Natural killer cell (primary cell): ENCODE measurements at regions not wholly inside any gene's neighbourhood (a gene's known extent, or its start where the extent isn't known, plus 50 kb on each side); places are given as distances from the start of the nearest gene placed in this dataset.

Experiments used
- ATAC-seq, 3 donors: fragments of 150-1000 bp in 2 of 3; fragments of 200-7000 bp in 1 of 3; cut with Tn5 transposase; 1 replicate in 1 of 3; 2 replicates in 2 of 3; pipeline ENCODE4 v1.10.0; 2021; ENCODE audit warnings: mild to moderate bottlenecking in 2 of 3, moderate library complexity in 2 of 3
- DNase-seq, 2 donors: peaks; one replicate each; pipeline versions ENCODE4 v3.0.0 to v3.0.0-alpha.2; 2013 to 2021; ENCODE audit warnings: mixed read lengths in 1 of 2
- H3K27ac ChIP-seq: one replicate; pipeline ENCODE4 v1.5.1; 2013; ENCODE audit warnings: mild to moderate bottlenecking, low read length
- H3K27me3 ChIP-seq: one replicate; pipeline ENCODE4 v1.6.1; 2013; ENCODE audit warnings: low read length; ENCODE audit not compliant: control insufficient read depth, insufficient read depth
- H3K36me3 ChIP-seq: one replicate; pipeline ENCODE4 v1.6.1; 2013; ENCODE audit warnings: low read length; ENCODE audit not compliant: control insufficient read depth, insufficient read depth
- H3K4me1 ChIP-seq: one replicate; pipeline ENCODE4 v1.6.1; 2013; ENCODE audit warnings: low read length; ENCODE audit not compliant: control insufficient read depth, insufficient read depth
- H3K4me3 ChIP-seq: one replicate; pipeline ENCODE4 v1.5.1; 2013; ENCODE audit warnings: low read length
- H3K9me3 ChIP-seq: one replicate; pipeline ENCODE4 v1.6.1; 2013; ENCODE audit warnings: low read length; ENCODE audit not compliant: control insufficient read depth, insufficient read depth
- H3K27ac Mint-ChIP-seq, 2 donors: one replicate each; pipeline ENCODE4 v1.8.0; 2022; ENCODE audit warnings: mild to moderate bottlenecking in 2 of 2, mixed read lengths in 2 of 2, moderate library complexity in 1 of 2
- H3K27me3 Mint-ChIP-seq, 2 donors: one replicate each; pipeline ENCODE4 v1.8.0; 2022; ENCODE audit warnings: low read depth in 2 of 2, mixed read lengths in 2 of 2
- H3K36me3 Mint-ChIP-seq: one replicate; pipeline ENCODE4 v1.8.0; 2022; ENCODE audit warnings: mixed read lengths
- H3K4me1 Mint-ChIP-seq, 2 donors: one replicate each; pipeline ENCODE4 v1.8.0; 2022; ENCODE audit warnings: mixed read lengths in 2 of 2
- H3K4me3 Mint-ChIP-seq: one replicate; pipeline ENCODE4 v1.8.0; 2022; ENCODE audit warnings: mild to moderate bottlenecking, moderate library complexity, mixed read lengths
- H3K9me3 Mint-ChIP-seq, 2 donors: one replicate each; pipeline ENCODE4 v1.8.0; 2022; ENCODE audit warnings: mixed read lengths in 2 of 2
- WGBS: methylation state at CpG from one replicate; pipeline ENCODE4 v1.1.7; 2013; ENCODE audit warnings: missing lambda C conversion rate; ENCODE audit not compliant: insufficient coverage; 5-methylcytosine and 5-hydroxymethylcytosine counted together
- intact Hi-C: fragments of 100-400 bp; cut with micrococcal nuclease; formaldehyde crosslinking; loops from one replicate; pipeline ENCODE4 v1.14.2; 2022
- TF ChIP-seq, protein P1 (sequence below): fragments of 200-600 bp; IDR thresholded peaks from one replicate; pipeline ENCODE4 v1.8.0; 2022; ENCODE audit warnings: antibody characterized with exemption

DNA sequence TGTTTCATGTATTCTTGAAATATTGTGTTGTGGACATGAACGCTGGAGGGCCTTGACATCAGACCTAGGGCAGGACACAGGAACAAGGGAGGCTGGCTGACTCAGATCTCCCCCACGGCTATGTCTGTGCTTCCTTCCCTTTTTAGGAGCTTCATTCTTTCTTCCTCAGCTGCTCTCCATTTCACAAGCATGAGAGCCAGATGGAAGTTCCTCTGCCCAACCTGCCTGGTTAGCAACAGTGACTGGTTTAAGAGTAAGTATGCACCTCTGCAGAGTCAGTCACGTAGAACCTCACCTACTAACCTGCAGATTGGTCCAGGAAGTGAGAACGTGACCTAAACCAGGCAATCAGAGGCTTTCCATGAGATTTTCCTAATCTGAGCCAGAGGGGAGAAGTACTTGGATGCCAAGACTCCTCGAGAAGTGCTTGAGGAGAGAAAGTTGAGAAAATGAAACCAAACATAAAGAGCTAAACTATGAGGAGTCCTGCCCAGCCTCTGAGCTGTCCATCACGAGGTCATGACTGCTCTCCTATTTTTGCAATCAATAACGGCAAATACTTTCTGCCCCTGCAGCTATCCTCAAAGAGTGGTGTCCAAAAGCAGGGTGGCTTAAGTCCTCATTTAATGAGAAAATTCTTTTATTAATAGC is 465.2 kb upstream of the CITED2 start:
- no peaks in the 10 kb centered on the region for H3K4me1 Mint-ChIP-seq
- Histone ChIP-seq H3K9me3 (no peaks in the 10 kb centered on the region), H3K4me3 (no peak overlapping the region), H3K36me3 (no peaks in the 10 kb centered on the region), H3K4me1 (peaks cover 6% of the 10 kb centered on the region), H3K27me3 (no peaks in the 10 kb centered on the region), H3K27ac (peak overlapping the region; percentile 47)
- H3K9me3 Mint-ChIP-seq, result no peaks in the 10 kb centered on the region
- ATAC-seq (peak in 1 of 3 donors; percentile 30), DNase-seq (peak in 1 of 2 donors; percentile 9)
- no peaks in the 10 kb centered on the region for H3K36me3 Mint-ChIP-seq
- intact Hi-C loops, result no loop called here
- 71% methylated on average over 7 of the region's 7 CpGs for WGBS
- H3K27me3 Mint-ChIP-seq, result peaks cover 0 to 2% of the 10 kb centered on the region in 2 donors
- no peak overlapping the region for H3K27ac Mint-ChIP-seq
- no peak overlapping the region for H3K4me3 Mint-ChIP-seq
- TF ChIP-seq, protein P1, sequence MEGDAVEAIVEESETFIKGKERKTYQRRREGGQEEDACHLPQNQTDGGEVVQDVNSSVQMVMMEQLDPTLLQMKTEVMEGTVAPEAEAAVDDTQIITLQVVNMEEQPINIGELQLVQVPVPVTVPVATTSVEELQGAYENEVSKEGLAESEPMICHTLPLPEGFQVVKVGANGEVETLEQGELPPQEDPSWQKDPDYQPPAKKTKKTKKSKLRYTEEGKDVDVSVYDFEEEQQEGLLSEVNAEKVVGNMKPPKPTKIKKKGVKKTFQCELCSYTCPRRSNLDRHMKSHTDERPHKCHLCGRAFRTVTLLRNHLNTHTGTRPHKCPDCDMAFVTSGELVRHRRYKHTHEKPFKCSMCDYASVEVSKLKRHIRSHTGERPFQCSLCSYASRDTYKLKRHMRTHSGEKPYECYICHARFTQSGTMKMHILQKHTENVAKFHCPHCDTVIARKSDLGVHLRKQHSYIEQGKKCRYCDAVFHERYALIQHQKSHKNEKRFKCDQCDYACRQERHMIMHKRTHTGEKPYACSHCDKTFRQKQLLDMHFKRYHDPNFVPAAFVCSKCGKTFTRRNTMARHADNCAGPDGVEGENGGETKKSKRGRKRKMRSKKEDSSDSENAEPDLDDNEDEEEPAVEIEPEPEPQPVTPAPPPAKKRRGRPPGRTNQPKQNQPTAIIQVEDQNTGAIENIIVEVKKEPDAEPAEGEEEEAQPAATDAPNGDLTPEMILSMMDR, result no peak

DNA sequence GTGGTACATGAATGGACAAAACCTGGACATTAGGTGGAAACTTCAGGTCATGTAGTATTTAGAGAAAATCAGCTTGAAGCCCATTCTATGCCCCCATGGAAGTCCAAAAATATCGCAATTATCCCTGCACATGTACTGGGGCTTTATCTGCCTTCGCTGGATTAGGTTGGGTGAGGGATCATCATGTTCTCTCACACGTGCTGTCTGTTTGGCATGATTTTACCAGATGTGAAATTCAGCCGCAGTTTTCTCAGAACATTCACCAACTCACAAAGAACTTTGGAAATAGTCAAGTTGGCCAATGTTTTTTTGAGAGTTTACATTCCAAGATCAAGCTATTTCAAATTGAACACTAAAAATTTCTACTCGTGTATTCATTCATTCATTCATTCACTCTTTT is 459.8 kb upstream of the CITED2 start:
- WGBS, result 95% methylated on average over 4 of the region's 5 CpGs
- Histone ChIP-seq H3K4me1 (no peaks in the 10 kb centered on the region), H3K4me3 (no peak overlapping the region), H3K36me3 (no peaks in the 10 kb centered on the region), H3K9me3 (no peaks in the 10 kb centered on the region), H3K27ac (no peak overlapping the region), H3K27me3 (no peaks in the 10 kb centered on the region)
- no peak overlapping the region for H3K27ac Mint-ChIP-seq
- ATAC-seq, result no peak
- TF ChIP-seq, protein P1, result no peak
- DNase-seq, result no peak
- H3K4me3 Mint-ChIP-seq, result no peak overlapping the region
- peaks cover 0 to 28% of the 10 kb centered on the region in 2 donors for H3K27me3 Mint-ChIP-seq
- no peaks in the 10 kb centered on the region for H3K4me1 Mint-ChIP-seq
- H3K36me3 Mint-ChIP-seq, result no peaks in the 10 kb centered on the region
- no peaks in the 10 kb centered on the region for H3K9me3 Mint-ChIP-seq
- intact Hi-C loops, result no loop called here

DNA sequence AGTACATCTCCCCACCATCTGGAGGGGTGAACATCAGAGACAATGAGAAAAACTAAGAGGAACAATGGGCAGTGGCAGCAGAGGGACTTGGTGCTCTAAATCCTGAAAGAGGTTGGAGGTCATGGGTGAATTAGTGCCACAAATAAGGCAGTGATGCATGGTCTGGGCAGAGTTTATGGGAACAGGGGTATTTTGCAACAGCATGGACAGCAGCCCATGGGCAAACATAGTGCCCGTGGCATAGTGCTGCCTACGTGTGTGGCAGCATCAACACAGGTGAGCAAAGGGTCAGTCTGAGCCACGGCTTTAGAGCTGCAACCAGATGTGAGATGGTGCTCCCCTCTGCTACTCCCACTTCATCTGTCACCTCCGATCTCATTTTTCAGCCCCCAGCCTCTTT is 459.1 kb upstream of the CITED2 start:
- no peaks in the 10 kb centered on the region for H3K9me3 Mint-ChIP-seq
- H3K27me3 ChIP-seq, result no peaks in the 10 kb centered on the region
- H3K27ac Mint-ChIP-seq, result no peak overlapping the region
- intact Hi-C loops, result no loop called here
- no peak for ATAC-seq
- no peaks in the 10 kb centered on the region for H3K4me1 Mint-ChIP-seq
- TF ChIP-seq, protein P1, result no peak
- H3K9me3 ChIP-seq, result no peaks in the 10 kb centered on the region
- H3K36me3 ChIP-seq, result no peaks in the 10 kb centered on the region
- WGBS, result 88% methylated on average over 3 of the region's 4 CpGs
- no peak overlapping the region for H3K4me3 Mint-ChIP-seq
- no peaks in the 10 kb centered on the region for H3K36me3 Mint-ChIP-seq
- H3K4me3 ChIP-seq, result no peak overlapping the region
- no peak for DNase-seq
- no peak overlapping the region for H3K27ac ChIP-seq
- H3K27me3 Mint-ChIP-seq, result peaks cover 0 to 28% of the 10 kb centered on the region in 2 donors
- H3K4me1 ChIP-seq, result no peaks in the 10 kb centered on the region
